Stomach (tissue), 8 donors: ENCODE measurements at regions not wholly inside any gene's neighbourhood (a gene's known extent, or its start where the extent isn't known, plus 50 kb on each side); places are given as distances from the start of the nearest gene placed in this dataset.

Experiments used
- DNase-seq, 2 donors: peaks; one replicate each; pipeline versions ENCODE4 v3.0.0 to v3.0.0-alpha.2; 2013 to 2019
- H3K27ac ChIP-seq, 5 donors: fragments of 200-600 bp in 4 of 5; sonication (generic) in 4 of 5; one replicate each; pipeline ENCODE4 v1.5.1; 2013 to 2019; ENCODE audit warnings: mild to moderate bottlenecking in 1 of 5, moderate library complexity in 1 of 5
- H3K27me3 ChIP-seq, 3 donors: fragments of 200-600 bp; sonication (generic); one replicate each; pipeline ENCODE4 v1.5.1; 2017 to 2019; ENCODE audit warnings: mixed run types in 1 of 3
- H3K36me3 ChIP-seq, 4 donors: fragments of 200-600 bp; sonication (generic); 1 replicate in 3 of 4; 2 replicates in 1 of 4; pipeline ENCODE4 v1.5.1; 2016 to 2019
- H3K4me1 ChIP-seq, 4 donors: fragments of 200-600 bp; sonication (generic); one replicate each; pipeline ENCODE4 v1.5.1; 2016 to 2019
- H3K4me3 ChIP-seq, 4 donors: fragments of 200-600 bp; sonication (generic) in 3 of 4; one replicate each; pipeline ENCODE4 v1.5.1; 2016 to 2019; ENCODE audit warnings: mild to moderate bottlenecking in 1 of 4
- H3K9me3 ChIP-seq, 4 donors: fragments of 200-600 bp; sonication (generic); one replicate each; pipeline ENCODE4 v1.5.1; 2016 to 2019
- CTCF ChIP-seq, 7 experiments: fragments of 450-650 bp in 4 of 7; fragments of 200-600 bp in 3 of 7; sonication (generic) in 3 of 7; IDR thresholded peaks; one replicate each; pipeline ENCODE4 v1.5.1; 2016 to 2019; ENCODE audit warnings: antibody characterized with exemption in 7 of 7, control low read depth in 2 of 7, mild to moderate bottlenecking in 1 of 7
- EP300 ChIP-seq: sonication (generic); formaldehyde crosslinking; IDR thresholded peaks from one replicate; pipeline ENCODE4 v1.6.1; 2017; ENCODE audit warnings: antibody characterized with exemption
- POLR2A ChIP-seq, 4 donors: fragments of 450-650 bp; IDR thresholded peaks; one replicate each; pipeline ENCODE4 v1.6.1; 2016; ENCODE audit warnings: antibody characterized with exemption in 4 of 4, control low read depth in 2 of 4, mild to moderate bottlenecking in 1 of 4, moderate library complexity in 1 of 4
- POLR2AphosphoS5 ChIP-seq, 3 donors: sonication (generic); formaldehyde crosslinking; IDR thresholded peaks; one replicate each; pipeline ENCODE4 v1.6.1; 2016; ENCODE audit warnings: antibody characterized with exemption in 3 of 3
- WGBS, 5 donors: extraction: QIAGEN DNeasy Blood & Tissue Kit in 3 of 5; methylation state at CpG; one replicate each; pipeline versions ENCODE4 v1.1.5 to v1.1.7; 2013 to 2018; 5-methylcytosine and 5-hydroxymethylcytosine counted together
- intact Hi-C: fragments of 100-400 bp; cut with DNase I; formaldehyde crosslinking; loops from one replicate; pipeline ENCODE4 v1.15.1; 2023; ENCODE audit warnings: low total_unique reads
- donor health status: healthy with polysubstance abuse.
- donor health status: Bipolar disorder and iron deficiency.
- donor health status: healthy.

DNA sequence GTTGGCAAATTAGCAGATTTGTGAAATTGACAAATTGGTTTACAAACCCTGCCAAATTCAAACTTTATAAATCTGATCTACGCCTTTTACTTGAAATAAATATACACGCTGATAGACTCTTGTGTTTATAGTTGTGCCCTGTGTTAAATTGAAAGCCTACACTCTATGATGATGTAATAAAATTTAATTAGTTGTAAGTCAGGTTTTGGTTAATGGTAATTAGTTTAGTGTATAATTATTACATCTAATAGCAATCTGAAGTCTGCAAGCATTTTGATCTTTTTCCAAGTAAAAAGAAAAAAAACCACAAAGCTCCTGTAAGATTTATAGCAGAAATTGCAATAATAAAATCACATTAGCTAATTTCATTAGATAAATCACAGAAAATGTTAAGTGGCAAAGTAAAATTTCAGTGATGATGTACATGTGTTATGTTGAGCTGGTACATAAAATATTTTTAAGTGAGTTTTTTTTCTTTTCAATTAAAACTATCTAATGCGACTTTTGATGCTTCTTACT lies 72.7 kb upstream of the TENM3 start:
- H3K9me3 ChIP-seq = no peaks in the 10 kb centered on the region
- WGBS, 5 donors = 72 to 83% (median 76%) methylated on average over 3 of the region's 3 CpGs
- H3K4me1 ChIP-seq = no peaks in the 10 kb centered on the region
- H3K4me3 ChIP-seq = no peak overlapping the region
- no peak for TF ChIP-seq EP300
- TF ChIP-seq CTCF (IDR thresholded peaks at IDR 0.05) = no peak
- TF ChIP-seq POLR2AphosphoS5 (IDR thresholded peaks at IDR 0.05) = no peak
- TF ChIP-seq POLR2A (IDR thresholded peaks at IDR 0.05) = no peak
- no peaks in the 10 kb centered on the region for H3K27me3 ChIP-seq
- no peaks in the 10 kb centered on the region for H3K36me3 ChIP-seq
- no peak for DNase-seq
- H3K27ac ChIP-seq = no peak overlapping the region
- intact Hi-C loops = no loop called here

- Histone ChIP-seq H3K27ac (no peak overlapping the region), H3K9me3 (no peaks in the 10 kb centered on the region), H3K36me3 (no peaks in the 10 kb centered on the region), H3K4me1 (no peaks in the 10 kb centered on the region), H3K27me3 (no peaks in the 10 kb centered on the region), H3K4me3 (no peak overlapping the region)
- WGBS, 5 donors = 72 to 81% (median 76%) methylated on average over 1 of the region's 1 CpG
- intact Hi-C loops = no loop called here
- DNase-seq = no peak
- TF ChIP-seq POLR2AphosphoS5 (IDR thresholded peaks at IDR 0.05) (no peak), CTCF (IDR thresholded peaks at IDR 0.05) (no peak), EP300 (no peak), POLR2A (IDR thresholded peaks at IDR 0.05) (no peak)
Measured at GRCh38 chr4:182174979-182175378, 68.2 kb upstream of the TENM3 start.

- no peaks in the 10 kb centered on the region for H3K36me3 ChIP-seq
- no peaks in the 10 kb centered on the region for H3K9me3 ChIP-seq
- 78 to 84% (median 79%) methylated on average over 19 of the region's 19 CpGs for WGBS, 5 donors
- no peak for DNase-seq
- no peaks in the 10 kb centered on the region for H3K27me3 ChIP-seq
- intact Hi-C loops = no loop called here
- no peaks in the 10 kb centered on the region for H3K4me1 ChIP-seq
- H3K4me3 ChIP-seq = no peak overlapping the region
- TF ChIP-seq EP300 (no peak), POLR2A (IDR thresholded peaks at IDR 0.05) (no peak), CTCF (IDR thresholded peaks at IDR 0.05) (no peak), POLR2AphosphoS5 (IDR thresholded peaks at IDR 0.05) (no peak)
- no peak overlapping the region for H3K27ac ChIP-seq
Measured at GRCh38 chr4:182175788-182176519, 67.2 kb upstream of the TENM3 start.

DNA sequence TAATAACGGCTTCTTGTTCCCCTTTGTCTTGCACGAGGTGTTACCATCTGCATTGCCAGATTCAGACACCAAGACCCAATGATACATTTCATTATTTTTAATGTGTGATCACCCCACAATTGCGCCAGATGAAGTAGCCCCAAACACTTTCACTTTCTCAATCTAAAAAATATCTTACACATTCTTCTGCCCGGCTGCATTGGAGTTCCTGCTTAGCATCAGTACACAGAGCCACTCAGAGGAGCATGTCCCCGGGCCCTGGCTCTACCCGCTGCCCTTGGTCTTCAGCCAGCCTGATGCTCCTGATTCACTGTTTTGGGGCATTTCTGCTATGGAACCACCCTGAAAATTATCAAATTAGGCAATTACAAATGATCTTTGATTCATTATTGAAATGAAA lies 66.0 kb upstream of the TENM3 start:
- H3K27me3 ChIP-seq = no peaks in the 10 kb centered on the region
- H3K4me1 ChIP-seq = no peaks in the 10 kb centered on the region
- H3K36me3 ChIP-seq = no peaks in the 10 kb centered on the region
- 80 to 87% (median 83%) methylated on average over 6 of the region's 6 CpGs for WGBS, 5 donors
- H3K9me3 ChIP-seq = no peaks in the 10 kb centered on the region
- no peak overlapping the region for H3K4me3 ChIP-seq
- no peak overlapping the region for H3K27ac ChIP-seq
- intact Hi-C loops = no loop called here
- TF ChIP-seq CTCF (IDR thresholded peaks at IDR 0.05) (no peak), POLR2AphosphoS5 (IDR thresholded peaks at IDR 0.05) (no peak), EP300 (no peak), POLR2A (IDR thresholded peaks at IDR 0.05) (no peak)
- no peak for DNase-seq
